ENCODE measurements at regions not wholly inside any gene's neighbourhood (a gene's known extent, or its start where the extent isn't known, plus 50 kb on each side); places are given as distances from the start of the nearest gene placed in this dataset.

DNA sequence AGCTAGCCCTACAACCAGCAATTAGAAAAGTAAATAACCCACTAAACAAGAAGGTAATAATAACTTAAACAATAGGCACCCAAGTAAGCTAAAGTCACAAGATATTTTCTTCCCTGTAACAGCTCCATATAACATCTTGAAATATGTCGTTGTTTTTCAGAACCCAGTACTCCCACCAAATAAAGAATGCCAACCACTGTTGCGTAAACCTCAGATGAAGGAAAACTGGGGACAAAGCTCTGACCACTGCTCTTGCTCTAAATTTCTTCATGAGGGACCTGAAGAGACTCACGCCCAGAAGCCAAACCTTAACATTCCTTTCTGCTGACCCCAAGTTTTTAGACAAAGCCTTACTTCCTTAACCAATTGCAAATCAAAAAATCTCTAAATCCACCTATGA is 267.7 kb upstream of the GAS1 start:
- WGBS (ENCODE audit: insufficient coverage, insufficient read length), result no CpG with 5 or more reads among the region's 3 CpGs
- no peak for DNase-seq (ENCODE audit: low read depth, low spot score)
- Histone ChIP-seq H3K4me1 (ENCODE audit: control insufficient read depth, insufficient read depth, low read length) (no peaks in the 10 kb centered on the region), H3K27me3 (ENCODE audit: control insufficient read depth, insufficient read depth, low read length) (no peaks in the 10 kb centered on the region), H3K9me3 (ENCODE audit: control insufficient read depth, insufficient read depth, low read length) (no peaks in the 10 kb centered on the region), H3K4me3 (ENCODE audit: low read length) (no peak overlapping the region), H3K27ac (ENCODE audit: low read length) (no peak overlapping the region), H3K36me3 (ENCODE audit: control insufficient read depth, insufficient read depth, low read length) (no peaks in the 10 kb centered on the region)

- H3K27me3 ChIP-seq (ENCODE audit: control insufficient read depth, insufficient read depth, low read length), result no peaks in the 10 kb centered on the region
- H3K27ac ChIP-seq (ENCODE audit: low read length), result no peak overlapping the region
- DNase-seq (ENCODE audit: low read depth, low spot score), result no peak
- H3K4me1 ChIP-seq (ENCODE audit: control insufficient read depth, insufficient read depth, low read length), result no peaks in the 10 kb centered on the region
- no peak overlapping the region for H3K4me3 ChIP-seq (ENCODE audit: low read length)
- H3K36me3 ChIP-seq (ENCODE audit: control insufficient read depth, insufficient read depth, low read length), result no peaks in the 10 kb centered on the region
- H3K9me3 ChIP-seq (ENCODE audit: control insufficient read depth, insufficient read depth, low read length), result no peaks in the 10 kb centered on the region
- WGBS (ENCODE audit: insufficient coverage, insufficient read length), result no CpG with 5 or more reads among the region's 4 CpGs
These were observed 268.7 kb upstream of the GAS1 start for GRCh38 chr9:87216036-87216435.

DNA sequence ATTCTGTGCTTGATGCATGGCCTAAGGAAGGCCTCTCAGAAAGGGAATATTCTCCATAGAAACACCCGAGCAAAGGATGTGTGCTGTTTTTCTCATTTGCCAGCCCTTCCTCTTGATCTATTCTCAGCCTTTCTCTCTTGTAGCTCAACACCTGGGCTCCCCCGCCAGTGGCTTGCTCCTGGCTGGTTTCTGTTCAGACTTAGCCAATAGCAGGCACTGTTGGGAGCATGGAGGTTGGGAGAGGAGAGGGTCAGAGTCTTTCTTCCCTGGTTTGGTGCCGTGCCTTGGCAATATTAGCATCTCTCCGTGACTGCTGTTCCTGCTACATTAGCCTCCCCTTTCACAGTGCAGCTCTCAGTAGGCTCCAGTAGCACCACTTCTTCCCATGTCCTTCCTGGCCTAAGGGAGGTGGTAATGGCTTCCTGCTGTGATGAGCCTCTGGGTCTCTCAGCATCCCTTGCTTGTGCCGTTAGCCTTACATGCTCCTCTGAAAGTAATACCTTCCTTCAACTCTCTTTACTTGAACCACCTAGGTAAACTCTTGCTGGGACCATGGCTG is 269.7 kb upstream of the GAS1 start:
- DNase-seq (ENCODE audit: low read depth, low spot score), result no peak
- Histone ChIP-seq H3K36me3 (ENCODE audit: control insufficient read depth, insufficient read depth, low read length) (no peaks in the 10 kb centered on the region), H3K9me3 (ENCODE audit: control insufficient read depth, insufficient read depth, low read length) (no peaks in the 10 kb centered on the region), H3K4me1 (ENCODE audit: control insufficient read depth, insufficient read depth, low read length) (no peaks in the 10 kb centered on the region), H3K27me3 (ENCODE audit: control insufficient read depth, insufficient read depth, low read length) (no peaks in the 10 kb centered on the region), H3K4me3 (ENCODE audit: low read length) (no peak overlapping the region), H3K27ac (ENCODE audit: low read length) (no peak overlapping the region)
- no CpG with 5 or more reads among the region's 5 CpGs for WGBS (ENCODE audit: insufficient coverage, insufficient read length)

DNA sequence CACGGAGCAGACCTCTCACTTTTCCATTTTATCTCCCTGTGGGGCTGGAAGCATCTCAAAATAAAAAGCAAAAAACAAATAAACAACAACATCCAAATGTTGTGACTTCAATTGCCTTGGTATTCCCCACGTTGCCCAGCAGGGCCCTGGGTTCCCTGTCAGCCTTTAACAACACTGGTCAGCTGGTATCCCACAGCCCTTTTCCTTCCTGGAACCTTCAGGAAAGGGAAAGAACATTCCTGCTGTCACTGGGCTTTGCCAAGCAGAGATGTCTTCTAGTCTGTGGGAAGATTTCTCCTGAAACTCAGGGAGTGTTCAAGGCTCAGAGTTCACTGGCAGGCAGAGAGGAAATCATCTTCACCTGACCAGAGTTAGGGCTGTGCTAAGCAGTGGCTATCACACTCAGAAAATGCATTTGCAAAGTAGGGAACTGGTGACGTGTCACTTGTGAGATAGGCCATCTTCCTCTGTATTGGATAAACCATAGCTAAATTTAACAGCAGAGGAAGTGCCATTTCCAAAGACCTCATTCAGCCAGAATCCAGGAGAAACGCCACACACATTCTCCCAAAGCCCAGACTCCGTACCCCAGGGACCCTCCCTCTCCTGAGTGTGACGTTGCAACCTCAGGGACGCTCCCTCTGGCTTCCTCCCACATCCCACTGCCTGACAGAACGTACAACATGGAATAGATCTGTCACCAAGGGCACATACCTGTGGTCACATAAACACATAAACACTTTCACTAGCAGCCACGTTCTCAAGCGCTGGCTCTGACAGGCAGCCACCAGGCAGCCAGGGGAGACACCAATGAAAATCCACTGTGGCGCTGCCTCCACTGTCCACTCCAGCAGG is 274.0 kb upstream of the DAPK1 start:
- Histone ChIP-seq H3K4me3 (ENCODE audit: low read length) (no peak overlapping the region), H3K9me3 (ENCODE audit: control insufficient read depth, insufficient read depth, low read length) (no peaks in the 10 kb centered on the region), H3K27me3 (ENCODE audit: control insufficient read depth, insufficient read depth, low read length) (no peaks in the 10 kb centered on the region), H3K27ac (ENCODE audit: low read length) (no peak overlapping the region), H3K36me3 (ENCODE audit: control insufficient read depth, insufficient read depth, low read length) (no peaks in the 10 kb centered on the region), H3K4me1 (ENCODE audit: control insufficient read depth, insufficient read depth, low read length) (no peaks in the 10 kb centered on the region)
- DNase-seq (ENCODE audit: low read depth, low spot score), result no peak
- no CpG with 5 or more reads among the region's 11 CpGs for WGBS (ENCODE audit: insufficient coverage, insufficient read length)

GRCh38 chr9:87226896-87227295 is 270.8 kb upstream of the DAPK1 start:
- Histone ChIP-seq H3K4me1 (ENCODE audit: control insufficient read depth, insufficient read depth, low read length) (no peaks in the 10 kb centered on the region), H3K36me3 (ENCODE audit: control insufficient read depth, insufficient read depth, low read length) (no peaks in the 10 kb centered on the region), H3K27ac (ENCODE audit: low read length) (no peak overlapping the region), H3K4me3 (ENCODE audit: low read length) (no peak overlapping the region), H3K27me3 (ENCODE audit: control insufficient read depth, insufficient read depth, low read length) (no peaks in the 10 kb centered on the region), H3K9me3 (ENCODE audit: control insufficient read depth, insufficient read depth, low read length) (no peaks in the 10 kb centered on the region)
- no CpG with 5 or more reads among the region's 1 CpG for WGBS (ENCODE audit: insufficient coverage, insufficient read length)
- DNase-seq (ENCODE audit: low read depth, low spot score), result no peak

DNA sequence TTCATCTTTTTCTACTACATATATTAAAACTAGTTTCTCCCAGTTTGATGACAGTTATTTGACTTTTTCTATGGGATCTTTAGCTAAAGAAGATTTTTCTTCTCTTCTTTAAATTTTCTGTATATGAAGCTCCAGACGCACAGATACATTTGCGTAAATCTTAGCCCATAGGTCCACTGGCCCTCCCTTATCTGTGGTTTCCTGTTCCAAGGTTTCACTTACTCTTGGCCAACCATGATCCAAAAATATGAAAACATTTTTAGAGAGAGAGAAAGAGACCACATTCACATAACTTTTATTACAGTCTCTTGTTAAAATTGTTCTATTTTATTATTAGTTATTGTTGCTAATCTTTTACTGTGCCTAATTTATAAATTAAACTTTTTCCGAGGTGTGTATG is 270.2 kb upstream of the DAPK1 start:
- no peak for DNase-seq (ENCODE audit: low read depth, low spot score)
- Histone ChIP-seq H3K9me3 (ENCODE audit: control insufficient read depth, insufficient read depth, low read length) (no peaks in the 10 kb centered on the region), H3K4me3 (ENCODE audit: low read length) (no peak overlapping the region), H3K27ac (ENCODE audit: low read length) (no peak overlapping the region), H3K4me1 (ENCODE audit: control insufficient read depth, insufficient read depth, low read length) (no peaks in the 10 kb centered on the region), H3K36me3 (ENCODE audit: control insufficient read depth, insufficient read depth, low read length) (no peaks in the 10 kb centered on the region), H3K27me3 (ENCODE audit: control insufficient read depth, insufficient read depth, low read length) (no peaks in the 10 kb centered on the region)
- no CpG with 5 or more reads among the region's 3 CpGs for WGBS (ENCODE audit: insufficient coverage, insufficient read length)

DNA sequence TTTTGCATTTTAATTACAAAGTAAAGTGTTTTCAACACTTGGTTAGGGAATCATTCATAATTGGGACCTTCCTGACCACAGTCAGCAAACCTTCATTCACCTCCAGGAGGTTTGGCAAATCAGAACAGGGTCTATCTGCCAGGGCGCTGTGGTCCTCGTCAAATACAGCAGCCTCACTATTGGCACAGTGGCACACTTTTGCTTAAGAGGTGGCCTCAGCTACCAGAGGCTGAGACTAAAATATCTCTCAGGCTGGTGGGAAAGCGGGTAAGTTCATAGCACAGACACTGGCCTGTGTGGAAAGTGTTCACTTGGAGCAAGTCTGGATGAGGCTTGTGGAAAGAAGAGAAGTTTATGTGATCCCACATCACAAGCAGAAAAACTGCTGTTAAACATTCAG is 268.6 kb upstream of the DAPK1 start:
- H3K27me3 ChIP-seq (ENCODE audit: control insufficient read depth, insufficient read depth, low read length), result no peaks in the 10 kb centered on the region
- no peaks in the 10 kb centered on the region for H3K36me3 ChIP-seq (ENCODE audit: control insufficient read depth, insufficient read depth, low read length)
- H3K4me3 ChIP-seq (ENCODE audit: low read length), result no peak overlapping the region
- no peak overlapping the region for H3K27ac ChIP-seq (ENCODE audit: low read length)
- H3K9me3 ChIP-seq (ENCODE audit: control insufficient read depth, insufficient read depth, low read length), result no peaks in the 10 kb centered on the region
- DNase-seq (ENCODE audit: low read depth, low spot score), result no peak
- no CpG with 5 or more reads among the region's 3 CpGs for whole genome bisulfite sequencing (ENCODE audit: insufficient coverage, insufficient read length)
- H3K4me1 ChIP-seq (ENCODE audit: control insufficient read depth, insufficient read depth, low read length), result no peaks in the 10 kb centered on the region

DNA sequence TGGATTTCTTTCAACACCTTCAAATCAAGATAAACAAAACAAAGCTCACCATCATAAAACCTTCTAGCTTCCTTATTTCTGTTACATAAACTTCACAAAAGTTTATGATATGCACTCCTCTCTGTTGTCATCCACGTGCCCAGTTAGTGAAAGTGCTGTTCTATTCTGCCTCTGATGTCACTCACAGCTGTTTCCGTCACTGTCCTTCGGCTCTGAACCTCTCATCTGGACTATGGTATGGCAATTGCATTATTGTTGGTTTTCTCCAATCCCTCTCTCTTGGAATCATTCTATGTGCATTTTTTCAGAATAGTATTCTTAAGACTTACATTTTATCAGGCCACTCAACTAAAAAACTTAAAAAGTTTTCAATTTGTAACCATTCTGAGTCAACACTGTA is 264.2 kb upstream of the DAPK1 start:
- Histone ChIP-seq H3K27ac (ENCODE audit: low read length) (no peak overlapping the region), H3K4me1 (ENCODE audit: control insufficient read depth, insufficient read depth, low read length) (no peaks in the 10 kb centered on the region), H3K27me3 (ENCODE audit: control insufficient read depth, insufficient read depth, low read length) (no peaks in the 10 kb centered on the region), H3K4me3 (ENCODE audit: low read length) (no peak overlapping the region), H3K9me3 (ENCODE audit: control insufficient read depth, insufficient read depth, low read length) (no peaks in the 10 kb centered on the region), H3K36me3 (ENCODE audit: control insufficient read depth, insufficient read depth, low read length) (no peaks in the 10 kb centered on the region)
- WGBS (ENCODE audit: insufficient coverage, insufficient read length), result no CpG with 5 or more reads among the region's 3 CpGs
- no peak for DNase-seq (ENCODE audit: low read depth, low spot score)

- no peaks in the 10 kb centered on the region for H3K4me1 ChIP-seq (ENCODE audit: control insufficient read depth, insufficient read depth, low read length)
- no CpG with 5 or more reads among the region's 15 CpGs for WGBS (ENCODE audit: insufficient coverage, insufficient read length)
- H3K4me3 ChIP-seq (ENCODE audit: low read length), result no peak overlapping the region
- no peak for DNase-seq (ENCODE audit: low read depth, low spot score)
- H3K27ac ChIP-seq (ENCODE audit: low read length), result no peak overlapping the region
- H3K9me3 ChIP-seq (ENCODE audit: control insufficient read depth, insufficient read depth, low read length), result no peaks in the 10 kb centered on the region
- no peaks in the 10 kb centered on the region for H3K27me3 ChIP-seq (ENCODE audit: control insufficient read depth, insufficient read depth, low read length)
- H3K36me3 ChIP-seq (ENCODE audit: control insufficient read depth, insufficient read depth, low read length), result no peaks in the 10 kb centered on the region
These were observed 263.7 kb upstream of the DAPK1 start for GRCh38 chr9:87233899-87234455.

- H3K9me3 ChIP-seq (ENCODE audit: control insufficient read depth, insufficient read depth, low read length), result no peaks in the 10 kb centered on the region
- WGBS (ENCODE audit: insufficient coverage, insufficient read length), result no CpG with 5 or more reads among the region's 3 CpGs
- no peaks in the 10 kb centered on the region for H3K27me3 ChIP-seq (ENCODE audit: control insufficient read depth, insufficient read depth, low read length)
These were observed 262.8 kb upstream of the DAPK1 start for GRCh38 chr9:87234854-87235253.

More at GRCh38 chr9:87234854-87235253, 262.8 kb upstream of the DAPK1 start:
- Histone ChIP-seq H3K36me3 (ENCODE audit: control insufficient read depth, insufficient read depth, low read length) (no peaks in the 10 kb centered on the region), H3K4me3 (ENCODE audit: low read length) (no peak overlapping the region), H3K27ac (ENCODE audit: low read length) (no peak overlapping the region), H3K4me1 (ENCODE audit: control insufficient read depth, insufficient read depth, low read length) (no peaks in the 10 kb centered on the region)
- no peak for DNase-seq (ENCODE audit: low read depth, low spot score)
